HL-60 (cell line): ENCODE measurements at regions not wholly inside any gene's neighbourhood (a gene's known extent, or its start where the extent isn't known, plus 50 kb on each side); places are given as distances from the start of the nearest gene placed in this dataset.

Experiments
- DNase-seq, 2 experiments: peaks; one replicate each; pipeline ENCODE4 v3.0.0-alpha.2; 2010 to 2020; ENCODE audit warnings: low read depth in 1 of 2, low spot score in 1 of 2
- H3K27ac ChIP-seq: fragments of 250-450 bp; sonication (Bioruptor Pico); replicated peaks from 2 replicates; pipeline ENCODE4 v1.5.1; 2020; ENCODE audit warnings: mild to moderate bottlenecking, moderate library complexity
- H3K27me3 ChIP-seq: fragments of 250-450 bp; sonication (Bioruptor Pico); 2 replicates; pipeline ENCODE4 v1.5.1; 2021; ENCODE audit warnings: mild to moderate bottlenecking, moderate library complexity; ENCODE audit not compliant: insufficient read depth, poor library complexity, severe bottlenecking
- H3K4me3 ChIP-seq: replicated peaks from 2 replicates; pipeline ENCODE4 v1.5.1; 2011; ENCODE audit warnings: mild to moderate bottlenecking, control low read depth, low read length; ENCODE audit not compliant: insufficient read depth
- CTCF ChIP-seq: IDR thresholded peaks from one replicate; pipeline ENCODE4 v1.5.1; 2011; ENCODE audit warnings: low read length, control low read depth, inconsistent platforms; ENCODE audit not compliant: insufficient read depth
- GABPA ChIP-seq: IDR thresholded peaks from 2 replicates; pipeline ENCODE4 v1.6.1; 2012; ENCODE audit warnings: low read depth
- POLR2AphosphoS5 ChIP-seq: IDR thresholded peaks from 2 replicates; pipeline ENCODE4 v1.6.1; 2012; ENCODE audit warnings: low read depth
- REST ChIP-seq: IDR thresholded peaks from 2 replicates; pipeline ENCODE4 v1.6.1; 2012; ENCODE audit warnings: low read depth; ENCODE audit not compliant: insufficient replicate concordance
- SPI1 ChIP-seq: IDR thresholded peaks from 2 replicates; pipeline ENCODE4 v1.6.1; 2012; ENCODE audit warnings: low read depth, mild to moderate bottlenecking, borderline replicate concordance

DNA sequence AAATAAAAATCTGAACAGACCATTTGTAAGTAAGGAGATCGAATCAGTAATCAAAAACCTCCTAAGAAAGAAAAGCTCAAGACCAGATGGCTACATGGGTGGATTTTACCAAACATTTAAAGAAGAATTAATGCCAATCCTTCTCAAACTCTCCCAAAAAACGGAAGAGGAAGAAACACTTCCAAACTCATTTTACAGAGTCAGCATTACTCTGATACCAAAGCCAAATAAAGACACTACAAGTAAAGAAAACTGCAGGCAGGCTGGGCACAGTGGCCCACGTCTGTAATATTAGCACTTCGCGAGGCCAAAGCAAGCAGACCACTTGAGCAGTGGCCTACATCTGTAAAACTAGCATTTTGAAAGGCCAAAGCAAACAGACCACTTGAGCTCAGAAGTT, 159.8 kb downstream of the DPY19L2 start:
- no peak for DNase-seq
- Histone ChIP-seq H3K27ac (no peak overlapping the region), H3K27me3 (no peaks in the 10 kb centered on the region), H3K4me3 (no peak overlapping the region)
- TF ChIP-seq GABPA (no peak), SPI1 (no peak)

- no peak overlapping the region for H3K4me3 ChIP-seq
- DNase-seq: no peak
- no peak for TF ChIP-seq REST
- TF ChIP-seq SPI1: no peak
- H3K27ac ChIP-seq: no peak overlapping the region
- H3K27me3 ChIP-seq: no peaks in the 10 kb centered on the region
These were observed 168.7 kb downstream of the DPY19L2 start for GRCh38 chr12:63499567-63499966.

- Histone ChIP-seq H3K27me3 (no peaks in the 10 kb centered on the region), H3K4me3 (no peak overlapping the region), H3K27ac (no peak overlapping the region)
- DNase-seq: no peak
- no peak for TF ChIP-seq SPI1
- no peak for TF ChIP-seq CTCF
- TF ChIP-seq REST: no peak
- no peak for TF ChIP-seq GABPA
- TF ChIP-seq POLR2AphosphoS5: no peak
These were observed 170.1 kb downstream of the DPY19L2 start for GRCh38 chr12:63498239-63498638.

- no peaks in the 10 kb centered on the region for H3K27me3 ChIP-seq
- no peak for DNase-seq
- TF ChIP-seq CTCF (no peak), GABPA (no peak), SPI1 (no peak), REST (no peak), POLR2AphosphoS5 (no peak)
These were observed 171.6 kb downstream of the DPY19L2 start for GRCh38 chr12:63496654-63497053.

More at GRCh38 chr12:63496654-63497053, 171.6 kb downstream of the DPY19L2 start:
- Histone ChIP-seq H3K4me3 (no peak overlapping the region), H3K27ac (no peak overlapping the region)
